AG04449 (cell line): ENCODE measurements at regions not wholly inside any gene's neighbourhood (a gene's known extent, or its start where the extent isn't known, plus 50 kb on each side); places are given as distances from the start of the nearest gene placed in this dataset.

Experiments used
- CTCF ChIA-PET: fragments of 350-600 bp; formaldehyde crosslinking; extraction: SDS; loops from one replicate; lab custom pipeline; 2021; ENCODE audit warnings: antibody characterized with exemption; lab: Yijun Ruan, JAX
- POLR2A ChIA-PET: fragments of 400-600, 350-600 bp; formaldehyde crosslinking; extraction: SDS; loops from one replicate; lab custom pipeline; 2020; ENCODE audit warnings: antibody characterized with exemption, inconsistent platforms; lab: Yijun Ruan, JAX
- DNase-seq: peaks from one replicate; pipeline ENCODE4 v3.0.0-alpha.2; 2010; ENCODE audit warnings: low read depth, low spot score
- H3K4me3 ChIP-seq: 2 replicates; pipeline ENCODE4 v1.5.1; 2011; ENCODE audit warnings: low read depth, mild to moderate bottlenecking, control low read depth, low read length
- CTCF ChIP-seq: IDR thresholded peaks from one replicate; pipeline ENCODE4 v1.5.1; 2011; ENCODE audit warnings: mild to moderate bottlenecking, moderate library complexity, low read length, control low read depth, inconsistent platforms; ENCODE audit not compliant: insufficient read depth; ENCODE audit errors: missing control alignments

- ChIA-PET POLR2A (no interaction called here), CTCF (interaction anchor here (1.5 to 15.2 kb wide), 4 partner anchors 9 to 100 kb away, joined by 3 to 311 read pairs (median 11); no protein-coding TSS in a partner anchor)
- no peak for TF ChIP-seq CTCF
- H3K4me3 ChIP-seq: no peak overlapping the region
- no peak for DNase-seq
These were observed 69.7 kb upstream of the ABL1 start for GRCh38 chr9:130765137-130766020.

GRCh38 chr9:130766021-130766926, 68.8 kb upstream of the ABL1 start:
- no peak for TF ChIP-seq CTCF
- ChIA-PET CTCF (interaction anchor here (1.7 to 15.2 kb wide), 6 partner anchors 8 to 99 kb away, joined by 4 to 311 read pairs (median 8); no protein-coding TSS in a partner anchor), POLR2A (no interaction called here)
- no peak for DNase-seq
- H3K4me3 ChIP-seq: no peak overlapping the region

- POLR2A ChIA-PET: no interaction called here
- H3K4me3 ChIP-seq: no peak overlapping the region
- no peak for DNase-seq
- CTCF ChIA-PET: interaction anchor here (1.1 to 15.2 kb wide), 7 partner anchors 8 to 99 kb away, joined by 4 to 311 read pairs (median 7); no protein-coding TSS in a partner anchor
- TF ChIP-seq CTCF: no peak
These were observed 68.1 kb upstream of the ABL1 start for GRCh38 chr9:130766927-130767307.

GRCh38 chr9:130768265-130768664, 66.8 kb upstream of the ABL1 start:
- ChIA-PET CTCF (interaction anchor here (1.0 to 15.2 kb wide), 8 partner anchors 13 to 97 kb away, joined by 3 to 311 read pairs (median 4); no protein-coding TSS in a partner anchor), POLR2A (interaction anchor here (0.6 kb wide), 1 partner anchor 69 kb away, joined by 3 read pairs; no protein-coding TSS in a partner anchor)
- H3K4me3 ChIP-seq: no peak overlapping the region
- no peak for TF ChIP-seq CTCF
- DNase-seq: no peak

GRCh38 chr9:130768891-130769403, 66.1 kb upstream of the ABL1 start:
- no peak for DNase-seq
- no peak overlapping the region for H3K4me3 ChIP-seq
- ChIA-PET CTCF (interaction anchor here (1.0 to 15.2 kb wide), 10 partner anchors 14 to 229 kb away, joined by 3 to 311 read pairs (median 4); no protein-coding TSS in a partner anchor), POLR2A (no interaction called here)
- TF ChIP-seq CTCF: no peak
